PC-3 (cell line): ENCODE measurements at regions not wholly inside any gene's neighbourhood (a gene's known extent, or its start where the extent isn't known, plus 50 kb on each side); places are given as distances from the start of the nearest gene placed in this dataset.

ENCODE experiments used
- EZH2 ChIP-seq: fragments of 300-600 bp; sonication (generic); IDR thresholded peaks from one replicate; pipeline ENCODE4 v1.6.1; 2017; ENCODE audit warnings: antibody characterized with exemption, mild to moderate bottlenecking, low read length; ENCODE audit not compliant: unreplicated experiment
- EZH2phosphoT487 ChIP-seq: fragments of 300-600 bp; sonication (generic); IDR thresholded peaks from 2 replicates; pipeline ENCODE4 v1.6.1; 2018; ENCODE audit warnings: mild to moderate bottlenecking, antibody characterized with exemption, low read length, borderline replicate concordance
- TF ChIP-seq, protein P1 (sequence below): fragments of 300-600 bp; sonication (generic); conservative IDR thresholded peaks from 2 replicates; pipeline ENCODE4 v1.5.1; 2017; ENCODE audit warnings: antibody characterized with exemption, low read depth, mild to moderate bottlenecking, low read length

DNA sequence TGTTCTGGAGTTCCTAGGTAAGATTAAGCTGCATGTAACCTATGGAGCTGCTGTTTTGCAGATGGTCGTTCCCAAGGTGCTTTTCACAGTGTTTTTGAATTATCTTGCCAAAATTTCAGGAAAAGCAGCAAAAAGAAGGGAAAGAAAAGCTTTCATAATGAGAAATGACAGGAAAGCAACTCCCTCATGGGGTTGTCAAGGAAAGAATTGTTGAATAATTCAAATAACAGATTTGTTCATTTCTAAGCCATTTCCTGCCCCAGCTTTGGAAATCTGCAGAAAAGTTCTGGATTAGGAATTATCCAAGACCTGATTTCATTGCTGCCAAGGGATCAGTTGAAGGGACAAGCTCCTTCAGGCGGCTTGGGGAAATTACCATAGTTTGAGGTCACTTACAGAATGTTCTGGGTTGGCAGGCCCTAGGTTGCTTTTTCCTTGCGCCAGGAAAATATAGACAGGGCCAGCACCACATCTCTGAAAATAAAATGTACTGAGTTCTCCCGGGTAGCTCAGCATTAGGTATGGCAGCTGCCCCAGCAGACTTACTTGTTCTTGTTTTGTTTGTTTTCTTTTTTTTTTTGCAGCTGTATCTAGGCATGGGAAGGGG is 354.7 kb downstream of the STIM2 start:
- TF ChIP-seq, protein P1, sequence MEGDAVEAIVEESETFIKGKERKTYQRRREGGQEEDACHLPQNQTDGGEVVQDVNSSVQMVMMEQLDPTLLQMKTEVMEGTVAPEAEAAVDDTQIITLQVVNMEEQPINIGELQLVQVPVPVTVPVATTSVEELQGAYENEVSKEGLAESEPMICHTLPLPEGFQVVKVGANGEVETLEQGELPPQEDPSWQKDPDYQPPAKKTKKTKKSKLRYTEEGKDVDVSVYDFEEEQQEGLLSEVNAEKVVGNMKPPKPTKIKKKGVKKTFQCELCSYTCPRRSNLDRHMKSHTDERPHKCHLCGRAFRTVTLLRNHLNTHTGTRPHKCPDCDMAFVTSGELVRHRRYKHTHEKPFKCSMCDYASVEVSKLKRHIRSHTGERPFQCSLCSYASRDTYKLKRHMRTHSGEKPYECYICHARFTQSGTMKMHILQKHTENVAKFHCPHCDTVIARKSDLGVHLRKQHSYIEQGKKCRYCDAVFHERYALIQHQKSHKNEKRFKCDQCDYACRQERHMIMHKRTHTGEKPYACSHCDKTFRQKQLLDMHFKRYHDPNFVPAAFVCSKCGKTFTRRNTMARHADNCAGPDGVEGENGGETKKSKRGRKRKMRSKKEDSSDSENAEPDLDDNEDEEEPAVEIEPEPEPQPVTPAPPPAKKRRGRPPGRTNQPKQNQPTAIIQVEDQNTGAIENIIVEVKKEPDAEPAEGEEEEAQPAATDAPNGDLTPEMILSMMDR: no peak
- TF ChIP-seq EZH2: no peak
- TF ChIP-seq EZH2phosphoT487: no peak
